ENCODE measurements at regions not wholly inside any gene's neighbourhood (a gene's known extent, or its start where the extent isn't known, plus 50 kb on each side); places are given as distances from the start of the nearest gene placed in this dataset.

DNA sequence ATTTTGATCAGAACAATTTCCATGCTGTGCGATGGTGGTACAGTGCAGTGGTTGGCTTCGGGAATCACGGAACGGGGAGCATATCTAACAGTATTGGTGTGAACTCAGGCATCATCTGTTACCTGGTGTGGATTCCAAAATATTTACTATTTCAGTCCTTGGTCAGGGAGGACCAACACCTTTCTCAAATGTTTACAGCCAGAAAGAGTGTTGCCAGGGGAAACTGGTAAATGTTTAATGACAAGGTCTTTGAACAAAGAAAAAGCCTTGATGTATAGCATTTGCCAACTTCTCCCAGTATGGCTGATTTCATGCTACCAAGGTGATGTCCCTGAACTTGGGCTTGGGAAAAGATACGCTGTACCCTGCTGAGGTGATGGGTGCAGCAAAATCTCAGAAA lies 145.6 kb upstream of the POC5 start:
- TF ChIP-seq CTCF (conservative IDR thresholded peaks at IDR 0.05; ENCODE audit: low read depth in 2 of 2) = no peak
- TF ChIP-seq EZH2phosphoT487 (IDR thresholded peaks at IDR 0.05; ENCODE audit: unreplicated experiment) = no peak
- TF ChIP-seq STAT1 (IDR thresholded peaks at IDR 0.05; ENCODE audit: unreplicated experiment) = no peak
- TF ChIP-seq CREB1 (CRISPR knock-in tag; IDR thresholded peaks at IDR 0.05; ENCODE audit: low read depth) = no peak
- no peak for TF ChIP-seq POLR2AphosphoS5 (IDR thresholded peaks at IDR 0.05; ENCODE audit: low read depth)
- no peak for TF ChIP-seq NANOG (IDR thresholded peaks at IDR 0.05; ENCODE audit: borderline replicate concordance)
- TF ChIP-seq JUNB (IDR thresholded peaks at IDR 0.05; ENCODE audit: unreplicated experiment) = no peak
- TF ChIP-seq REST (IDR thresholded peaks at IDR 0.05; ENCODE audit: unreplicated experiment) = no peak
- TF ChIP-seq EZH2 (IDR thresholded peaks at IDR 0.05; ENCODE audit: low read depth, unreplicated experiment) = no peak
- TF ChIP-seq ZNF114 (CRISPR knock-in tag; IDR thresholded peaks at IDR 0.05) = no peak
- TF ChIP-seq ZNF331 (CRISPR knock-in tag; IDR thresholded peaks at IDR 0.05; ENCODE audit: low read depth) = no peak
